ENCODE measurements at regions not wholly inside any gene's neighbourhood (a gene's known extent, or its start where the extent isn't known, plus 50 kb on each side); places are given as distances from the start of the nearest gene placed in this dataset.

- no peak for DNase-seq (ENCODE audit: low read depth)
- no peak for TF ChIP-seq CTCF (IDR thresholded peaks at IDR 0.05; ENCODE audit: low read depth, low read length, missing control alignments)
- in situ Hi-C loops (cut with HindIII; ENCODE audit: low sequenced_read_pairs) = no loop called here
- H3K4me3 ChIP-seq (ENCODE audit: low read depth, low read length) = no peak overlapping the region
Observed at GRCh38 chr2:173599821-173600359, 245.2 kb downstream of the CDCA7 start.

GRCh38 chr2:173602153-173602795 is 247.6 kb downstream of the CDCA7 start:
- no peak overlapping the region for H3K4me3 ChIP-seq (ENCODE audit: low read depth, low read length)
- in situ Hi-C loops (cut with HindIII; ENCODE audit: low sequenced_read_pairs) = no loop called here
- no peak for DNase-seq (ENCODE audit: low read depth)
- TF ChIP-seq CTCF (IDR thresholded peaks at IDR 0.05; ENCODE audit: low read depth, low read length, missing control alignments) = no peak

- DNase-seq (ENCODE audit: low read depth) = no peak
- in situ Hi-C loops (cut with HindIII; ENCODE audit: low sequenced_read_pairs) = no loop called here
- TF ChIP-seq CTCF (IDR thresholded peaks at IDR 0.05; ENCODE audit: low read depth, low read length, missing control alignments) = no peak
- no peak overlapping the region for H3K4me3 ChIP-seq (ENCODE audit: low read depth, low read length)
Observed at GRCh38 chr2:173605994-173606393, 251.3 kb downstream of the CDCA7 start.

- in situ Hi-C loops (cut with HindIII; ENCODE audit: low sequenced_read_pairs) = no loop called here
- H3K4me3 ChIP-seq (ENCODE audit: low read depth, low read length) = no peak overlapping the region
- no peak for DNase-seq (ENCODE audit: low read depth)
- TF ChIP-seq CTCF (IDR thresholded peaks at IDR 0.05; ENCODE audit: low read depth, low read length, missing control alignments) = no peak
Observed at GRCh38 chr2:173606619-173607248, 252.1 kb downstream of the CDCA7 start.

DNA sequence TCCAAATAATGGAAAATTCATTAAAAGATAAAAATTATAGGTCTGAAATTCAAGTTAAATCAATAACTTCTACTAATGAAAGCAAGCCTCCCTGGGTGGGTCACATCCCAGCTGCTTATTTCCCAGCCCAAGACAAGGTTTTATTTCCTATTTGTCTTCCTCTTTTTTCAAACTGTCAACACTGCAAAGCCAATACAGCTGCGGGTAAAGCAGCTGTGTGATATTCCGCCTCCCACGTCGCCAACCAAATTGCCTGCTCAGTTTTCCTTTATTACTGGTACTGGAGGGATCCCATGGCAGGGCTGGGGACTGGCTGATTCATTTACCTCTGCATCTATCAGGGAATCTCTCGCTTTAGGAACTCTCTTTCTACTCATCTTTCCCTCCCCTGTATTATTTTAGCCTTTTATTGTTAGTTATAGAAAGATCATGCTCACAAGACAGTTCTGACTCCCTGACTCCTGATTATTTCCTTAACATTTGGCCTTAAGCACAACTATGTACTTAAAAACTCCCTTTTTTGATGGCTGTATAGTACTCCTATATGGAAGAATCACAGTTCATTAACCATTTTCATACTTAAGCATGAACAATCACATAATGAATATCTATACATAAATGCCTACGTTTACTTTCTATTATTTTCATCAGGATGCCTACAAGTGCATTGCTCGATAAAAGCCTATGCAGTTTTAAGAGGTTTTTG is 253.1 kb downstream of the CDCA7 start:
- in situ Hi-C loops (cut with HindIII; ENCODE audit: low sequenced_read_pairs) = no loop called here
- TF ChIP-seq CTCF (IDR thresholded peaks at IDR 0.05; ENCODE audit: low read depth, low read length, missing control alignments) = no peak
- DNase-seq (ENCODE audit: low read depth) = no peak
- H3K4me3 ChIP-seq (ENCODE audit: low read depth, low read length) = no peak overlapping the region

DNA sequence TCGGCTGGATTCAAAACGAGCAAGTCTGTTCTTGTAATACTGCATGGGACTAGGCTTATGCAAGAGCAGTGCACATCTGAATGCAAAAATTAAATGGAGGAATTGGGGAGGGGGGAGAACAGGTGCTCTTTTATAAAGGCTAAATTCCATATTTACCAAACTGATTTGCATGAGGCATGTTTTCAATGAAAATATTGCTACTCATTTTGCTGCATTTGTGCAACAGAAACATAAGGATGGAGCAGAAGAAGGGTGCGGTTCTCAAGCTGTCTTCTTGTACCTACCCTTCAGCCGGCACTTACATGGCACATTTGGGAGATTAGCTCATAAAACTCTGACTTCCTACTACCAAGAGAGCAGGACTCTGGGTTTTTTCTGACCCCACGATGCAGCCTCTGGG is 256.4 kb downstream of the CDCA7 start:
- no peak for DNase-seq (ENCODE audit: low read depth)
- H3K4me3 ChIP-seq (ENCODE audit: low read depth, low read length) = no peak overlapping the region
- TF ChIP-seq CTCF (IDR thresholded peaks at IDR 0.05; ENCODE audit: low read depth, low read length, missing control alignments) = no peak
- in situ Hi-C loops (cut with HindIII; ENCODE audit: low sequenced_read_pairs) = no loop called here

All from astrocyte of the cerebellum (primary cell).